ENCODE measurements at regions not wholly inside any gene's neighbourhood (a gene's known extent, or its start where the extent isn't known, plus 50 kb on each side); places are given as distances from the start of the nearest gene placed in this dataset.

DNA sequence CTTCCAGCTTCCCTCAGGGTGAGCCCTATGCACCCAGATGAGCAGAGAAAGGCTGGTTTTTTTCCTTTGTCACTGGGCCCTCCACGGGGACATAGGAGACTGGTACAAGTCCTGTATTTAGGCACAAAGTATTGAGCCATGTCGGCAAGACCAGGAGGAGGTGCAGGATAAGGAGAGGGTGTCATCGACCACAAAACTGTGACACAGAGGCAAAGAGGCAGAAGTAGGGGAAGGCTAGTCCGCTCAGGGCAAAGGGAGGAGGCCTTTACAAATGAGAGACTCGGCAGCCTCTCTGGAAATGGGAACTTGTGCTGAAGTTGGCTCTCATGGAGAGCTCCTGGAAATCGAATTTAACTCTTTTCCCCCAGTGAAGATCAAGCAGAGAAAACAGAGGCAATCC, 70.7 kb upstream of the CAMK1G start:
- DNase-seq (ENCODE audit: low spot score): no peak
- TF ChIP-seq, protein P1, sequence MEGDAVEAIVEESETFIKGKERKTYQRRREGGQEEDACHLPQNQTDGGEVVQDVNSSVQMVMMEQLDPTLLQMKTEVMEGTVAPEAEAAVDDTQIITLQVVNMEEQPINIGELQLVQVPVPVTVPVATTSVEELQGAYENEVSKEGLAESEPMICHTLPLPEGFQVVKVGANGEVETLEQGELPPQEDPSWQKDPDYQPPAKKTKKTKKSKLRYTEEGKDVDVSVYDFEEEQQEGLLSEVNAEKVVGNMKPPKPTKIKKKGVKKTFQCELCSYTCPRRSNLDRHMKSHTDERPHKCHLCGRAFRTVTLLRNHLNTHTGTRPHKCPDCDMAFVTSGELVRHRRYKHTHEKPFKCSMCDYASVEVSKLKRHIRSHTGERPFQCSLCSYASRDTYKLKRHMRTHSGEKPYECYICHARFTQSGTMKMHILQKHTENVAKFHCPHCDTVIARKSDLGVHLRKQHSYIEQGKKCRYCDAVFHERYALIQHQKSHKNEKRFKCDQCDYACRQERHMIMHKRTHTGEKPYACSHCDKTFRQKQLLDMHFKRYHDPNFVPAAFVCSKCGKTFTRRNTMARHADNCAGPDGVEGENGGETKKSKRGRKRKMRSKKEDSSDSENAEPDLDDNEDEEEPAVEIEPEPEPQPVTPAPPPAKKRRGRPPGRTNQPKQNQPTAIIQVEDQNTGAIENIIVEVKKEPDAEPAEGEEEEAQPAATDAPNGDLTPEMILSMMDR (IDR thresholded peaks at IDR 0.05): no peak
- no peak for ATAC-seq (ENCODE audit: low FRiP score)

DNA sequence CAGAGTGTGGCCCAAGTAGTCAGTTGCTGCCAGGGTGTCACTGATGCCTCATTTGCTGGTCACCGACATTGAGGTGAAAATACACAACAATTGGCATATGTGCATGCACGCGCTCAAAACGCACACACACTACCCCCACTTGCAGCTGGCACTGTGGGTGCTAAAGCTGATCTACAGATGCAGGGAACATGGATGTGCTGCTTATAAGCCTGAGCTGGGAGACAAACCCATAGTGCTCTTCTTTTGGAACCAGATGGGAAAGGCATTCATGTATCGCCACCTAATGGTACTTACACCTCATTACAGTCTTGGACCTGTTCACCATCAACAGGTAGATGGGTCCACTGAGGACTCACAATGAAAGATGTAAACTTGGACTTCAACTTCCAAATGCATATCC, 70.3 kb upstream of the CAMK1G start:
- TF ChIP-seq, protein P1 (IDR thresholded peaks at IDR 0.05): no peak
- no peak for ATAC-seq (ENCODE audit: low FRiP score)
- no peak for DNase-seq (ENCODE audit: low spot score)

DNA sequence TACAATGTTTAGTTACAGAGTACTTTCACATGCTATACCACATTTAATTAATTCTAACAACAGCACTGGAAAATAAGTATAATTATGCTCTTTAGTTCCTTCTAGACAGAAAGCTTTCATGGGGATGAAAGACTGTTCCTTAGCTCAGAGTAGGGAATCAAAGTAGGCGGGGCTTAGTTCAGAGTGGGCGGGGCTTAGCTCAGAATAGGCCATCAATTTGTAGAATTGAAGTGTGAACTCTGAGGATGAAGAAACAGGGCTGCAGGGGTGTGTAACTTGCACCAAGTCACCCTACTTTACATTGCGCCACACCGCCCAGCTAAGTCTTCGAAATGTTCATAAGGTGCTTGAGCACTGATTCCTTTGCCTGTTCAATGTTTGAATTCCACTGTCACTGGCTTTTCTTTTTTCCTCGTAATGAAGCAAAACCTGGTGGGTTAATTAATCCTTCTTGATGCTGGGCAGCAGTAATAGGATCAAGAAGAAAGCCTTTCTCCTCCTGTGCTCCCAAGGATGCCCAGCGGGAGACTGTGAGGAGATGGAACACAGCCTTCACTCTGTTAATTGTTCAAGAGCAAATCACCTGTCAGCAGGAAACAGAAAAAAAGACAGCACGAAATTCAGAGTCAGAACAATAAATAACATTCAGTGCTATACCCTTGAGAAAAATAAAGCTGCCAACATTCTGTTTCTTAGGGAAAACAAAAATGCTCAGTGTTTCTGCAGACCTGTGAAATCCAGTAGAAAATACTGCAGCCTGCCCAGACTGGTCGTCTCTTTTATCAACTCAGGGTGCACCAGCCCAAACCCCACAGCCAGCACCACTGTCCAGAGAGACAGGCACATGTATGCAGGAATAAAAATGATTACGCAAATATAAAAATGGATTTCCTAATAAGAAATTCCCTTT, 66.5 kb upstream of the CAMK1G start:
- ATAC-seq (ENCODE audit: low FRiP score) (no peak), DNase-seq (ENCODE audit: low spot score) (no peak)
- TF ChIP-seq, protein P1 (IDR thresholded peaks at IDR 0.05): no peak

DNA sequence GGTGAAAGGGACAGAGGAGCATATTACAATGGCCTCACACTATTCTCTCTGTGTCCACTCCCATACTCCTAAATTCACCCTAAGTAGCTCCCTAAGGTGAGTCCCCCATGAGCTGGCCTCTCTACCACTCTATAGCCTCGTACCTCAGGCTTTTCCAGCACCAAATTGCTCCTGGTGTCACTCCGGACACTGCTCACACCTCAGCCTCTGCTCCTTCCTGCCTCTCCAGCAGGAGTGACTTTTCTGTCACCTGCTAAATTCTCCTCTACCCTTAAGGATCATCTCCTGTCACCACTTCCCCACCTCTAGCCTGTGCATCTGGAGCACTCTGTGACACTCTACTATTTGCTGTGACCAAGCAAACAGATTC, 65.8 kb upstream of the CAMK1G start:
- no peak for DNase-seq (ENCODE audit: low spot score)
- TF ChIP-seq, protein P1 (IDR thresholded peaks at IDR 0.05): no peak
- ATAC-seq (ENCODE audit: low FRiP score): no peak

DNA sequence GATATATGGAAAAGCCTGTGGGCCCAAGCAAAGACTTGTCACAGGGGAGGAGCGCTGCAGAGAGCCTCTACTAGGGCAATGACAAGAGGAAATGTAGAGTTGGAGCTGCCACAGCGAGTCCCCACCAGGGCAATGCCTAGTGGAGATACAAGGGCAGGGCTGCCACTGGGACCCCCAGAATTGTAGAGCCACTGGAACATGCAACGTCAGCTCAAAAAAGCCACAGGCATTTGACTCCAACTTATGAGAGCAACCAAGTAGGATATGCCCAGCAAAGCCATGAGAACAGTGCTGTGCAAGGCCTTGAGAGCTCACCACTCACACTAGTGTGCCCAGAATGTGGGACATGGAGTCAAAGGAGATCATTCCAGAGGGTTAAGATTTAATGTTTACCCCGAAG, 63.7 kb upstream of the CAMK1G start:
- no peak for DNase-seq (ENCODE audit: low spot score)
- TF ChIP-seq, protein P1 (IDR thresholded peaks at IDR 0.05): no peak
- no peak for ATAC-seq (ENCODE audit: low FRiP score)

DNA sequence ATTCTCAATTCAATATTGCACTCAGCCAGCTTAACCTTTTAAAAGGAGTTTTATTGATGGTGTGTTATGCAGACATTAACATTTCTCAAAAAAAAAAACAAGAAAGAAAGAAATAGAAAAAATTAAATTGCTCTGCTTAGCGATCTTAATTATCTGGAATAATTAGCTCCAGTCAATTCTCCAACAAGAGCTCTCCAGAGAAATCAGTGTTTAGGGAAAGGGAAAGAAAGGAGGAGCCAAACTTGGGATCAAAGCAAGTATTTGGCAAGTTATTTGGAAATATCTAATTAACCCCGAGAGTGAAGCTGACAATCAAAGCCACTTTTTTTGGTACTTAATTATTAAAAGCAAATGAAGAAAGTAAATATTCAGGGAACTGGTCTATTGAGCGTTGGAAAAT, 60.7 kb upstream of the CAMK1G start:
- TF ChIP-seq, protein P1 (IDR thresholded peaks at IDR 0.05): no peak
- DNase-seq (ENCODE audit: low spot score) (no peak), ATAC-seq (ENCODE audit: low FRiP score) (no peak)

DNA sequence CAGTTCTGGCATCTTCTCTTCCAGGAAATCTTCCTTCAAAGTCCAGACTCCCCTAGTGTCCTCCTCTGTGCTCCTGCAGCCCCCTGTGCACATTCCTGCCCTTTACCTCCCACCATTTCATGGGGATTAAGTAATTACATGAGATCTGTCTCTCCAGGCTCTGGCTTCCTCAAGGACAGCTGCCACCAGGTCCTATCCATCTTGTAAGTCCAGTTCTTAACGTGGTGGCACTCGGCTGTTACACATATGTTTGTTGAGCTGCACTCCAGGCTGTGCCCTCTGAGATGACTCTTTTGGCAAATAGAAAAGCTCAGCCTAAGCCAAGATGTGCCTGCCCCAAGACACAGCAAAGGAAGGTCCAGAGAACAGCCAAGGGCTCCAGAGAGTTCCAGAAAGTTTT, 57.4 kb upstream of the CAMK1G start:
- ATAC-seq (ENCODE audit: low FRiP score) (no peak), DNase-seq (ENCODE audit: low spot score) (no peak)
- TF ChIP-seq, protein P1 (IDR thresholded peaks at IDR 0.05): no peak
